ENCODE measurements at regions not wholly inside any gene's neighbourhood (a gene's known extent, or its start where the extent isn't known, plus 50 kb on each side); places are given as distances from the start of the nearest gene placed in this dataset.

DNA sequence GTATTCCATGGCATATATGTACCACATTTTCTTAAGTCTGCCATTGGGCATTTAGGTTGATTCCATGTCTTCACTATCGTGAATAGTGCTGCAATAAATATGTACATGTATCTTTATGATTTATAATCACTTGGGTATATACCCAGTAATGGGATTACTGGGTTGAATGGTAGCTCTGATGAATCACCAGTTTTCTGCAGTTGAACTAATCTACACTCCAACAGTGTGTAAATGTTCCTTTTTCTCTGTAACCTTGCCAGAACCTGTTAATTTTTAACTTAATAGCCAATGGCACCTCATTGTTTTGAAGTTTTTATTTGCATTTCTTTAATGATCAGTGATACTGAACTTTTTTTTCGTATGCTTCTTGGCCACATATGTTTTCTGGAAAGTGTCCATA, 152.5 kb downstream of the CCNG2 start:
- TF ChIP-seq CTCF (conservative IDR thresholded peaks at IDR 0.05; ENCODE audit: low read depth in 2 of 2) (no peak), EZH2phosphoT487 (IDR thresholded peaks at IDR 0.05; ENCODE audit: unreplicated experiment) (no peak), ZNF331 (CRISPR knock-in tag; IDR thresholded peaks at IDR 0.05; ENCODE audit: low read depth) (no peak), EZH2 (IDR thresholded peaks at IDR 0.05; ENCODE audit: low read depth, unreplicated experiment) (no peak), ETS1 (IDR thresholded peaks at IDR 0.05) (no peak), CREB1 (CRISPR knock-in tag; IDR thresholded peaks at IDR 0.05; ENCODE audit: low read depth) (no peak), POLR2AphosphoS5 (IDR thresholded peaks at IDR 0.05; ENCODE audit: low read depth) (no peak), REST (IDR thresholded peaks at IDR 0.05; ENCODE audit: unreplicated experiment) (no peak)
